CD4-positive, alpha-beta T cell treated with Interleukin-17A for 4 hours (primary cell): ENCODE measurements at regions not wholly inside any gene's neighbourhood (a gene's known extent, or its start where the extent isn't known, plus 50 kb on each side); places are given as distances from the start of the nearest gene placed in this dataset.
"Not testable (repeated sequence)": the region's sequence is repeated elsewhere in the genome, so short reads cannot be mapped to it uniquely, and the experiment has no call there.

Source experiments
- DNase-seq: peaks from one replicate; pipeline ENCODE4 v3.0.0-alpha.2; 2020; ENCODE audit warnings: mixed read lengths

DNA sequence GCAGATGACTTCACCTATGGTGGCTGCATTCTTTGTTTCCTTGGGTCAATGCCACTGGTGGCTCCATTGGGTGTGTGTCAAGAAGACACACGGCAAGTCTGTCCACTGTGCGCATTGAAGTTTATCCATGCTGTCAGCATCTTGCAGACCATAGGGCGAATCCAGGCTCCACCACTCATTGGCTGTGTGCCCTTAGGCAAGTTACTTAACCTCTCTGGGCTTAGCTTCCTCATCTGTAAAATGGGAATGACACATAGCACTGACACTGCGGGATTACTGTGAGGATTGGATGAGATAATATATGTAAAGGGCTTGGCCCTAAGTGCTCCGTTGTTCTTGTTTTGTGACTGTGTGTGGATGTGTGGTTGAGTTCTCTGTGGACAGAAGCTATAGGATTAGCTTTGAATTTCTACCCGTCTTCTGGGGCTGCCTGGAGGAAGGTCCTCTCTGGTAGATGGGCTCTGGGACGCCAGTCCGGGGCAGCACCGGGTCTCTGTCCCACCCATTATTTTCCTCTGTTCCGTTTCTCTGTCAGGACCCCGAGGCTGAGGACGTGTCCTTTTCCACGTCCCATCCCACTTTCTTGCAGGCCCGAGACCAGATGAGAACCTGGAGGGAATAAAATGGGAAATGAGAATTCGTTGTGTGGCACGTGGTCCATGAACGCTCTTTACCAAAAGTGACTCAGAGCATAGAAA lies 178.4 kb downstream of the IRF8 start:
- DNase-seq = no peak

GRCh38 chr16:86078121-86078600 lies 179.2 kb downstream of the IRF8 start:
- DNase-seq = no peak

- not testable (repeated sequence) for DNase-seq
Measured at GRCh38 chr16:86078711-86079110, 179.7 kb downstream of the IRF8 start.

DNA sequence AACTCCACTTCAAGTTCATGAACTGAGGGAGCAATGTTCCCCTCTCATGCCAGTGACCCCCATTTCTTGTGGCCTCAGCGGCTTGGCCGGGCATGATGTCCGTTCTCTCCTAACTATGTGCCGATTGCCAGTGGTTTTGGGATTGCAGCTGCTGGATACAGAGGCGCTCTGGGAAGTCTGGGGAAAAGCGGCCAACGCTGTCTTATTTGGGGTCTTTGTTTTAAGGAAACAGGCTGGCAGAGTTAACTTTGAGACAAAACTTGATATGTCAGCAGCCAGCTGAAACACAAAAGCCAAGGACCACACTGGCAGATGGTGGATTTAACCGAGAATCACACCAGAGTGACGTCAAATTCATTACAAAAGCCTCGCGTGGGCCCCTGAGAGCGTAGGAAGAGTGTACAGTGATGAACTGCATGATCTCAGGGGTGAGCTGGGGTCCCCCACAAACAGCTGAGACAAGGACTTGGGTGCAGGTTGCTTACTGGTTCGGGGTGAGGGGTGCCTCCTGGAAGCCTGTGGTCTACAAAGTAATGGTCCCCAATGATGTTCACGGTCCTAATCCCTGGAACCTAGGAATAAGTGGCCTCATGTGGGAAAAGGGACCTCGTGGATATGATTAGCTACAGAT lies 180.4 kb downstream of the IRF8 start:
- no peak for DNase-seq

- no peak for DNase-seq
Measured at GRCh38 chr16:86080131-86080875, 181.3 kb downstream of the IRF8 start.

DNA sequence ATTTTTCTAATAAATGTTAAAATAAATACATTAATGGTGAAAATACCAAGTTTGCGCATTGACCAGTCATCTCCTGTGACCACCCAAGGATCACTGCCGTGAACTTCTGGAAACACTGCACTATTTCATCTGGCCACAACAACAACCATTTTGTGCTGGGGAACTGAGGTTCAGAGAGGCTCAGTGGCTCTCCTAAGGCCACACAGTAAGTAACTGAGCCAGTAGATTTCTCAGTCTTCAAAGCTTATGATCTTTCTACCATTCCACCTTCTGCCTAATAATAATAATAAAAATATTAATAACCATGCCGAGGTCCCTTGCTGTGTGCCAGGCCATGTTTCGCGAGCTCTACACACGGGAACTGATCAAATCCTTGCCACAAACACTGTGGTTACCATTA lies 182.0 kb downstream of the IRF8 start:
- DNase-seq = no peak

GRCh38 chr16:86082418-86083030 lies 183.6 kb downstream of the IRF8 start:
- DNase-seq = no peak

GRCh38 chr16:86083382-86084002 lies 184.5 kb downstream of the IRF8 start:
- DNase-seq = no peak

DNA sequence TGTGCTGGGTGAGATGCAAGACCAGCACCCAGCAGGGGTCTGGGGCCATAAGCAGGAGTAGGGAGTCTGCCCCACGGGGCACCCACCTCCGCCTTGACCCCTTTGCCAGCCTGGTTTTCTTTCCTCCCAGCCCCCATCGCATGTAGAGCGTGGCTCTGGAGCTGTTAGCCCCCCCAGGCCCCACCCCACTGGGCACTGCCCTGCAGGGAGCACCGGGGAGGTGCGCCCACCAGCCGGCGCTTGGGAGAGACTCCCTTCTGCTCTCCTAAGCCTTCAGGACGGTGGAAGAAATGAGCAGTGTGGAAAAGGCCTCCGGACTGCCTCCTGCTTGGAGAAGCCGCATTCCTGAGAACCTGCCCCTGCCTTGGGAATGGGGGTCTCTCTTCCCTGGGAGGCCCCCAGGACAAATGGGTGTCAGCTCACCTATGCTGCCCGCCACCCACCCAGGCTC lies 186.2 kb downstream of the IRF8 start:
- no peak for DNase-seq

- DNase-seq = no peak
Measured at GRCh38 chr16:86085795-86086194, 186.8 kb downstream of the IRF8 start.

DNA sequence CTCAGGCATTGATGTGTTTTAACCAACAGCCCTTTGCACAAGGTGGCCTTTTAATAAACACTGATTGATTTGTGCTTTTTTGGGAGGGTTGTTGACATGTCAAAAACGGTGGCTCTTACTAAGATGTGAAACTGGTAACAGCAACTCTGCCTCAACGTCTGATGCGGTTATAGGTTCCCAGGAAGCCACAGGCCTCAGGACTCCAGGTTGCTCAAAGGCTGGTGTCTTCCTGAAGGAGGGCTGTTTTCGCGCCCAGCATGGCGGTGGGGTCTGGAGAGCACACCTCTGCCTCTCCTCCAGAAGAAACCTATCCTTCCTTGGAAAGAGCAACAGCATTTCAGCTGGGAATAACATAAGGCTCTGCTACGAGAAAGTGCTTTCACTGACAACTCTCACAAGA lies 187.5 kb downstream of the IRF8 start:
- DNase-seq = no peak

DNA sequence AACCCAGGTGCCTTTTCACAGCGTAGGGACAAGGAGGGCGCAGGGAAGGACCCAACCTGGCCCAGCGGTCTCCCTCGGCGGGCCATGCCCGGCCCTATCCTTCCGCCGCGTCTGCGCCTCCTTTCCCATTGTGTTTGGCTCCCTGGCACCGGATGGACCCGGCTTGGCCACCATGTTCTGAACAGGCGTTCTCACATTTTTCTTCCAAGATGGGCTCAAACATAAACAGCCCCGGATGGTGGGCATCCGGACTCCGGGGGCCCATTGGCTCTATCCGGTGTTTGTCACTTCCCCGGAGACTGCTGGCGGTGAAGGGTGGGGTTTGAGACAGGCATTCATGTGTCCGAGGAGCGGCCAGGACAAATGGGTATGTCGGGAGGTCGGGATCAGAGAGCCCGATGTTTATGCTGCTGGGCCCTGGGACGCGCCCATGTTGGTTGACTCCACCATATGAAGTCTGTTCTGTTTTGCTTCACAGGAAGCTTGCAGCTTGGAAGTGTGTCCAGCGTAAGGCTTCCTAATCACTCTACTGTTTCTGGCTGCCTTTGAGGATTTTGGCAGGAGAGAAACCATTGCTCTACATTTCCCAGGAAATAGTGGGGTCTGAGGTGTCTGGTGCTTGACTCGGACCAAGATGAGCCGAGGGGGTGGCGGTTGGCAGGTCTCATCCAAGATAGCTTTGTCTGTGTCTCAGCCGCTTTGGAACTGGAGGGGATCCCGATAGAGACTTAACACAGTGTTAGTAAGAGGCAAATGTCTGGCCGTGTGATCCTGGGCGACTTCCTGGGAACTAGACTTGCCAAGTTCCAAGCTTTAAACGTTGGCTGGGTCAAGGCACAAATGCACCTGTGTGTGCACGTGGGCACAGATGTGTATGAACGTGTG lies 188.3 kb downstream of the IRF8 start:
- no peak for DNase-seq

GRCh38 chr16:86087896-86088230 lies 188.9 kb downstream of the IRF8 start:
- DNase-seq = no peak

- no peak for DNase-seq
Measured at GRCh38 chr16:86088287-86088686, 189.3 kb downstream of the IRF8 start.

DNA sequence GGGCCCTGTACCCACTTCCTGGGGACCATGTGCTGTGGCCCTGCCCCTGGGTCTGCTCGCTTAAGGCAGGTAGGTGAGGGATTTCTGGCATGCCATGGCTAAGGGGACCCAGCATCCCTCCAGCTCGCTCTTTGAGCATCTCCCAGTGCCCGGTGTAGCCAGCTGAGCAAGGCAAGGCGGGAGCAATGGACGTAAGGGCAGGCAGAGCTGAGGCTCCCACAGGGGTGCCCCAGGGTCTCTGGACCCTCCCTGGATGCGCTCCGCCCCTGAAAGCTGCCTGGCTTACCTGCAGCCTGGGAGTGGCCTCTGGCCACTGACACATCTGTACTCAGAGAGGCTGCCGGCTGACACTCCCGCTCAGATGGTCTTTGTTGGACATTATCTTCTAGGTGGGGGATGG lies 189.9 kb downstream of the IRF8 start:
- no peak for DNase-seq

GRCh38 chr16:86089334-86089900 lies 190.5 kb downstream of the IRF8 start:
- no peak for DNase-seq

- no peak for DNase-seq
Measured at GRCh38 chr16:86089991-86090390, 191.0 kb downstream of the IRF8 start.

- no peak for DNase-seq
Measured at GRCh38 chr16:86090461-86091170, 191.7 kb downstream of the IRF8 start.

DNA sequence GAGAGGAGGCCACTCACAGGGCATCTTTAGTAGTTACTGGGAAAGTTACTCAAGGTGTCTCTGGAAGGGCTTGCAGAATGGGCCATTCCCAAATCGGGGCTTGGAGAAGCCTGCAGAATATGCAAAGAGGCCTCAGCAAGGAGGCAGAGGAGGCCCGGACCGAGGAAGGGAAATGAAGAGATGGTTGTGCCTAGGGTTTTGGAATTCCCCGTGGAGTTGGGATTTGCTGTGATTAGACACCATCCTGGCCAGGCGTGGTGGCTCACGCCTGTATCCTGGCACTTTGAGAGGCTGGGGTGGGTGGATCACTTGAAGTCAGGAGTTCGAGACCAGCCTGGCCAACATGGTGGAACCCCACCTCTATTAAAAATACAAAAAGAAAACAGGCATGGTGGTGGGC lies 193.0 kb downstream of the IRF8 start:
- DNase-seq = no peak

DNA sequence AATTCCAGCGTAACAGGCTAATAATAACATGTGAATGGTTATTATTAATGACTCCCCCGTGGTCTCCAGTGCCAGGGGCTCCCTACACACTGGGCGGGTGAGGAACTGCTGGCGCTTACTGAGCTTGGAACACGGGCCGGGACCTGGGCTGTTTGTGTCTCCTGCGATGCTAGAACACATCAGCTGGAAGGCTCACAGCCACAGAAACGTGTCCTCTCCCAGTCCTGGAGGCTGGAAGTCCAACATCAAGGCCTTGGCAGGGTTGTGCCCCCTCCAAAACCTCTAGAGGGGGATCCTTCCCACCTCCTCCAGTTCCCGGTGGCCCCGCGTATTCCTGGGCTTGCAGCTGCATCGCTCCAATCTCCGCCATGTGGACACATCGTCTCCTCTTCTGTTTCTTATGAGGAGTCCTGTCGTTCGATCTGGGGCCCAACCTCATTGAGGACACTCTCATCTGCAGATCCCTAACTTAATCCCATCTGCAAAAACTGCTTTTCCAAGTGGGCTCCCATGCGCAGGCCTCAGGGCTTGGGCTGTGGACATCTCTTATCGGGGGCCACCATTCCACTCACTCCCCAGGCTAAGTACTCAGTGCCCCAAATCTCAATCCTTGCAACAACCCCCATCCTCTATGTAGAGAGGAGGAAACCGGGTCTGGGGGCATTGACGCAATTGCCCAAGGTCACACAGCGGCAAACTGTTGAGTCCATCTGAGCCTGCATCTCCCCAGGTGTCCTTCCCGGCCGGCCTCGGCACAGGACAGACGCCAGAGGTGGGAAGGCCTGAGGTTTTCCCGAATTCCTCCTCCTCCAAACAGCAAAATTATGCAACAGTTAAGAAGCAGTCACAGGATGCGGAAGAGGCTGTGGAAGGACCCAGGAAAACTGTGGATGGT lies 193.9 kb downstream of the IRF8 start:
- no peak for DNase-seq
